Thyroid gland (tissue), 4 donors: ENCODE measurements at regions not wholly inside any gene's neighbourhood (a gene's known extent, or its start where the extent isn't known, plus 50 kb on each side); places are given as distances from the start of the nearest gene placed in this dataset.

ENCODE experiments used
- DNase-seq, 2 donors: peaks; one replicate each; pipeline ENCODE4 v3.0.0-alpha.2; 2019
- H3K27ac ChIP-seq, 3 donors: fragments of 200-600 bp; sonication (generic); 1 replicate in 2 of 3; 2 replicates in 1 of 3; pipeline ENCODE4 v1.5.1; 2016 to 2019; ENCODE audit warnings: mild to moderate bottlenecking in 1 of 3, moderate library complexity in 1 of 3
- H3K27me3 ChIP-seq: fragments of 200-600 bp; sonication (generic); one replicate; pipeline ENCODE4 v1.5.1; 2019
- H3K36me3 ChIP-seq, 2 donors: fragments of 200-600 bp; sonication (generic); one replicate each; pipeline ENCODE4 v1.5.1; 2016 to 2019
- H3K4me1 ChIP-seq, 2 donors: fragments of 200-600 bp; sonication (generic); one replicate each; pipeline ENCODE4 v1.5.1; 2017 to 2019
- H3K4me3 ChIP-seq, 3 donors: fragments of 200-600 bp; sonication (generic); replicated peaks in 1 of 3; 1 replicate in 2 of 3; 2 replicates in 1 of 3; pipeline ENCODE4 v1.5.1; 2016; ENCODE audit warnings: mild to moderate bottlenecking in 1 of 3
- H3K9me3 ChIP-seq: fragments of 200-600 bp; sonication (generic); one replicate; pipeline ENCODE4 v1.5.1; 2017
- CTCF ChIP-seq, 6 experiments: fragments of 200-600 bp in 3 of 6; fragments of 450-650 bp in 3 of 6; sonication (generic) in 3 of 6; IDR thresholded peaks; one replicate each; pipeline ENCODE4 v1.5.1; 2016 to 2019; ENCODE audit warnings: antibody characterized with exemption in 6 of 6, mild to moderate bottlenecking in 2 of 6, inconsistent platforms in 1 of 6, moderate library complexity in 1 of 6
- POLR2A ChIP-seq, 2 donors: fragments of 450-650 bp; IDR thresholded peaks; one replicate each; pipeline ENCODE4 v1.6.1; 2017; ENCODE audit warnings: antibody characterized with exemption in 2 of 2, mild to moderate bottlenecking in 2 of 2, moderate library complexity in 1 of 2
- WGBS, 2 donors: methylation state at CpG; one replicate each; pipeline ENCODE4 v1.1.5; 2017; 5-methylcytosine and 5-hydroxymethylcytosine counted together
- intact Hi-C: fragments of 100-400 bp; cut with DNase I; formaldehyde crosslinking; loops from one replicate; pipeline ENCODE4 v1.15.1; 2023

GRCh38 chr2:126826491-126826890 is 72.2 kb upstream of the TEX51 start:
- H3K9me3 ChIP-seq: no peaks in the 10 kb centered on the region
- H3K27me3 ChIP-seq: no peaks in the 10 kb centered on the region
- intact Hi-C loops: no loop called here
- no peak for TF ChIP-seq POLR2A (IDR thresholded peaks at IDR 0.05)
- TF ChIP-seq CTCF (IDR thresholded peaks at IDR 0.05): no peak
- no peaks in the 10 kb centered on the region for H3K4me1 ChIP-seq
- DNase-seq: no peak
- no peaks in the 10 kb centered on the region for H3K36me3 ChIP-seq
- WGBS, 2 donors: 92 to 100% methylated on average over 1 of the region's 1 CpG
- no peak overlapping the region for H3K4me3 ChIP-seq
- H3K27ac ChIP-seq: no peak overlapping the region

- Histone ChIP-seq H3K27me3 (no peaks in the 10 kb centered on the region), H3K4me1 (no peaks in the 10 kb centered on the region), H3K4me3 (no peak overlapping the region), H3K36me3 (no peaks in the 10 kb centered on the region), H3K9me3 (no peaks in the 10 kb centered on the region), H3K27ac (no peak overlapping the region)
- TF ChIP-seq POLR2A (IDR thresholded peaks at IDR 0.05): no peak
- TF ChIP-seq CTCF (IDR thresholded peaks at IDR 0.05): no peak
- intact Hi-C loops: no loop called here
- DNase-seq: no peak
- WGBS, 2 donors: 81 to 88% methylated on average over 8 of the region's 8 CpGs
Measured at GRCh38 chr2:126827371-126827770, 71.3 kb upstream of the TEX51 start.

GRCh38 chr2:126828051-126828450 is 70.6 kb upstream of the TEX51 start:
- WGBS, 2 donors: 78 to 86% methylated on average over 4 of the region's 4 CpGs
- no peaks in the 10 kb centered on the region for H3K36me3 ChIP-seq
- no peak for DNase-seq

GRCh38 chr2:126828491-126828890 is 70.2 kb upstream of the TEX51 start:
- intact Hi-C loops: no loop called here
- no peak for DNase-seq
- Histone ChIP-seq H3K9me3 (no peaks in the 10 kb centered on the region), H3K4me1 (no peaks in the 10 kb centered on the region), H3K36me3 (no peaks in the 10 kb centered on the region), H3K27ac (no peak overlapping the region), H3K4me3 (no peak overlapping the region), H3K27me3 (no peaks in the 10 kb centered on the region)
- WGBS, 2 donors: 74 to 82% methylated on average over 4 of the region's 4 CpGs
- TF ChIP-seq POLR2A (IDR thresholded peaks at IDR 0.05) (no peak), CTCF (IDR thresholded peaks at IDR 0.05) (no peak)

More at GRCh38 chr2:126828051-126828450, 70.6 kb upstream of the TEX51 start:
- Histone ChIP-seq H3K4me1 (no peaks in the 10 kb centered on the region), H3K27me3 (no peaks in the 10 kb centered on the region), H3K4me3 (no peak overlapping the region), H3K9me3 (no peaks in the 10 kb centered on the region), H3K27ac (no peak overlapping the region)
- intact Hi-C loops: no loop called here
- TF ChIP-seq POLR2A (IDR thresholded peaks at IDR 0.05): no peak
- no peak for TF ChIP-seq CTCF (IDR thresholded peaks at IDR 0.05)

- no peak overlapping the region for H3K4me3 ChIP-seq
- no peaks in the 10 kb centered on the region for H3K27me3 ChIP-seq
- intact Hi-C loops: no loop called here
- no peaks in the 10 kb centered on the region for H3K9me3 ChIP-seq
- H3K27ac ChIP-seq: no peak overlapping the region
- no peak for DNase-seq
- H3K36me3 ChIP-seq: no peaks in the 10 kb centered on the region
- 81 to 82% methylated on average over 14 of the region's 14 CpGs for WGBS, 2 donors
- no peaks in the 10 kb centered on the region for H3K4me1 ChIP-seq
- TF ChIP-seq CTCF (IDR thresholded peaks at IDR 0.05): no peak
- TF ChIP-seq POLR2A (IDR thresholded peaks at IDR 0.05): no peak
Measured at GRCh38 chr2:126831234-126832005, 67.3 kb upstream of the TEX51 start.
